Activated B cell treated with CpG ODN at 0.5 μM for 24 hours (primary cell): ENCODE measurements at regions not wholly inside any gene's neighbourhood (a gene's known extent, or its start where the extent isn't known, plus 50 kb on each side); places are given as distances from the start of the nearest gene placed in this dataset.

Experiments used
- ATAC-seq: fragments of 200-7000 bp; cut with Tn5 transposase; one replicate; pipeline ENCODE4 v1.10.0; 2021; ENCODE audit warnings: low read depth, mild to moderate bottlenecking, moderate library complexity
- CTCF ChIA-PET: fragments of 350-600 bp; sonication (Branson Sonifier 250); formaldehyde crosslinking; loops from one replicate; lab custom pipeline; 2021; ENCODE audit warnings: antibody characterized with exemption; lab: Charles Lee
- POLR2A ChIA-PET: fragments of 350-600 bp; sonication (Branson Sonifier 250); formaldehyde crosslinking; loops from one replicate; lab custom pipeline; 2021; ENCODE audit warnings: antibody characterized with exemption; lab: Charles Lee
- DNase-seq: peaks from one replicate; pipeline ENCODE4 v3.0.0; 2022
- H3K27ac Mint-ChIP-seq: one replicate; pipeline ENCODE4 v1.8.0; 2020; ENCODE audit warnings: mixed read lengths
- H3K27me3 Mint-ChIP-seq: one replicate; pipeline ENCODE4 v1.8.0; 2021; ENCODE audit warnings: mixed read lengths
- H3K36me3 Mint-ChIP-seq: one replicate; pipeline ENCODE4 v1.8.0; 2021; ENCODE audit warnings: low read depth, mixed read lengths
- H3K4me1 Mint-ChIP-seq: one replicate; pipeline ENCODE4 v1.8.0; 2021; ENCODE audit warnings: mixed read lengths
- H3K4me3 Mint-ChIP-seq: one replicate; pipeline ENCODE4 v1.8.0; 2020; ENCODE audit warnings: mild to moderate bottlenecking, mixed read lengths
- H3K9me3 Mint-ChIP-seq: one replicate; pipeline ENCODE4 v1.8.0; 2020; ENCODE audit warnings: mixed read lengths
- intact Hi-C: fragments of 100-400 bp; cut with micrococcal nuclease; formaldehyde crosslinking; loops from one replicate; pipeline ENCODE4 v1.15.1; 2024
- TF ChIP-seq, protein P1 (sequence below): fragments of 200-600 bp; IDR thresholded peaks from one replicate; pipeline ENCODE4 v1.8.0; 2022; ENCODE audit warnings: antibody characterized with exemption, mild to moderate bottlenecking

- Mint-ChIP-seq H3K27ac (no peak overlapping the region), H3K4me3 (no peak overlapping the region), H3K27me3 (no peaks in the 10 kb centered on the region), H3K9me3 (no peaks in the 10 kb centered on the region), H3K36me3 (no peaks in the 10 kb centered on the region), H3K4me1 (no peaks in the 10 kb centered on the region)
- DNase-seq (no peak), ATAC-seq (no peak)
- TF ChIP-seq, protein P1, sequence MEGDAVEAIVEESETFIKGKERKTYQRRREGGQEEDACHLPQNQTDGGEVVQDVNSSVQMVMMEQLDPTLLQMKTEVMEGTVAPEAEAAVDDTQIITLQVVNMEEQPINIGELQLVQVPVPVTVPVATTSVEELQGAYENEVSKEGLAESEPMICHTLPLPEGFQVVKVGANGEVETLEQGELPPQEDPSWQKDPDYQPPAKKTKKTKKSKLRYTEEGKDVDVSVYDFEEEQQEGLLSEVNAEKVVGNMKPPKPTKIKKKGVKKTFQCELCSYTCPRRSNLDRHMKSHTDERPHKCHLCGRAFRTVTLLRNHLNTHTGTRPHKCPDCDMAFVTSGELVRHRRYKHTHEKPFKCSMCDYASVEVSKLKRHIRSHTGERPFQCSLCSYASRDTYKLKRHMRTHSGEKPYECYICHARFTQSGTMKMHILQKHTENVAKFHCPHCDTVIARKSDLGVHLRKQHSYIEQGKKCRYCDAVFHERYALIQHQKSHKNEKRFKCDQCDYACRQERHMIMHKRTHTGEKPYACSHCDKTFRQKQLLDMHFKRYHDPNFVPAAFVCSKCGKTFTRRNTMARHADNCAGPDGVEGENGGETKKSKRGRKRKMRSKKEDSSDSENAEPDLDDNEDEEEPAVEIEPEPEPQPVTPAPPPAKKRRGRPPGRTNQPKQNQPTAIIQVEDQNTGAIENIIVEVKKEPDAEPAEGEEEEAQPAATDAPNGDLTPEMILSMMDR: no peak
- intact Hi-C loops: no loop called here
- POLR2A ChIA-PET: no interaction called here
- CTCF ChIA-PET: no interaction called here
Measured at GRCh38 chr4:137676357-137676998, 144.2 kb upstream of the PCDH18 start.

DNA sequence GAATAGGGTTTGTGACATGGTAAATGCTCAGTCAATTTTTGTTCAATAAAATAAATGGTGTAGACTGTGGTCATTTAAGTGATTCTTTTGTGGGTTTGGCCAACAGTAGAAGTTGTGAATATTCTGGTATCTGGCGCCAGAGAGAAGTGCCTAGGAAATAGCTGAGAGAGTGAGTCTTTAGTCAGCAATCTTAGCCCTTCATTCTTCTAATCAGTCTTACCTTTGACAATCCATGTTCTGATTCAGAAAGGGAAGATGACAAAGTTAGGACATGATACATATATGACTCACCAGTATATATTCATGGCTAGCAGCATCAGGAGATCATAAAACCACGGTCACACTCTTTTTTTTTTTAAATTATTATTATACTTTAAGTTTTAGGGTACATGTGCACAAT, 141.8 kb upstream of the PCDH18 start:
- no peaks in the 10 kb centered on the region for H3K36me3 Mint-ChIP-seq
- no peak overlapping the region for H3K4me3 Mint-ChIP-seq
- no peaks in the 10 kb centered on the region for H3K4me1 Mint-ChIP-seq
- H3K9me3 Mint-ChIP-seq: no peaks in the 10 kb centered on the region
- ATAC-seq (no peak), DNase-seq (no peak)
- H3K27ac Mint-ChIP-seq: no peak overlapping the region
- intact Hi-C loops: no loop called here
- H3K27me3 Mint-ChIP-seq: no peaks in the 10 kb centered on the region
- TF ChIP-seq, protein P1: no peak
- POLR2A ChIA-PET: no interaction called here
- CTCF ChIA-PET: no interaction called here

GRCh38 chr4:137668885-137669545, 136.7 kb upstream of the PCDH18 start:
- TF ChIP-seq, protein P1: no peak
- ChIA-PET POLR2A (no interaction called here), CTCF (no interaction called here)
- H3K4me1 Mint-ChIP-seq: no peaks in the 10 kb centered on the region
- ATAC-seq: no peak
- no peak for DNase-seq
- no peak overlapping the region for H3K27ac Mint-ChIP-seq
- intact Hi-C loops: no loop called here
- no peaks in the 10 kb centered on the region for H3K9me3 Mint-ChIP-seq
- no peak overlapping the region for H3K4me3 Mint-ChIP-seq
- H3K36me3 Mint-ChIP-seq: no peaks in the 10 kb centered on the region
- no peaks in the 10 kb centered on the region for H3K27me3 Mint-ChIP-seq

GRCh38 chr4:137664416-137664815, 132.1 kb upstream of the PCDH18 start:
- POLR2A ChIA-PET: no interaction called here
- Mint-ChIP-seq H3K9me3 (no peaks in the 10 kb centered on the region), H3K4me1 (no peaks in the 10 kb centered on the region), H3K36me3 (no peaks in the 10 kb centered on the region), H3K27ac (no peak overlapping the region), H3K27me3 (no peaks in the 10 kb centered on the region), H3K4me3 (no peak overlapping the region)
- no peak for ATAC-seq
- CTCF ChIA-PET: no interaction called here
- TF ChIP-seq, protein P1: no peak
- DNase-seq: no peak
- intact Hi-C loops: no loop called here

DNA sequence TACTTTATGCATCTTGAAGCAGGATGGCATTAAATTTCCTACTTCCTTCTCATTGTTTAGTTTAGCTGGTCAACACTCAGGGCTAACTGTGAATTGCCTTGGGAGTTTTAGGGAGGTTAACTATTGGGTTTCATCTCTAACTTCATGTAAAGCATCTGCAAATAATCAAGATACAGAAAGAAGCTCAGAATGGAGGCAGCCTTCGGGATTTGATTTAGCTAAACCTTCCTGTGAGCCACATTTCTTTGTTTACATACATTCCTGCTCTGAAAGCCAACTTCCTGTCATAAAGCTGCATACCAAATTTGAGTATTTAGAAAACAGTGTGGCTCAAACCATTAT, 131.7 kb upstream of the PCDH18 start:
- intact Hi-C loops: no loop called here

More for the DNA sequence above, 131.7 kb upstream of the PCDH18 start:
- no peak overlapping the region for H3K4me3 Mint-ChIP-seq
- no peaks in the 10 kb centered on the region for H3K27me3 Mint-ChIP-seq
- TF ChIP-seq, protein P1: no peak
- POLR2A ChIA-PET: no interaction called here
- DNase-seq: no peak
- no peak for ATAC-seq
- no peaks in the 10 kb centered on the region for H3K4me1 Mint-ChIP-seq
- H3K9me3 Mint-ChIP-seq: no peaks in the 10 kb centered on the region
- no peak overlapping the region for H3K27ac Mint-ChIP-seq
- H3K36me3 Mint-ChIP-seq: no peaks in the 10 kb centered on the region
- CTCF ChIA-PET: no interaction called here
